GM12874 (cell line): ENCODE measurements at regions not wholly inside any gene's neighbourhood (a gene's known extent, or its start where the extent isn't known, plus 50 kb on each side); places are given as distances from the start of the nearest gene placed in this dataset.

ENCODE experiments used
- CTCF ChIP-seq: IDR thresholded peaks from 2 replicates; pipeline ENCODE4 v1.5.1; 2011; ENCODE audit warnings: low read depth, mild to moderate bottlenecking, control low read depth, low read length, moderate library complexity; ENCODE audit not compliant: insufficient read depth

- no peak for TF ChIP-seq CTCF
These were observed 259.7 kb downstream of the AHR start for GRCh38 chr7:17558135-17558534.

- no peak for TF ChIP-seq CTCF
These were observed 260.3 kb downstream of the AHR start for GRCh38 chr7:17558558-17559332.

GRCh38 chr7:17559388-17559787 is 260.9 kb downstream of the AHR start:
- TF ChIP-seq CTCF, result no peak

- no peak for TF ChIP-seq CTCF
These were observed 262.1 kb downstream of the AHR start for GRCh38 chr7:17560516-17560915.

- no peak for TF ChIP-seq CTCF
These were observed 262.5 kb downstream of the AHR start for GRCh38 chr7:17560966-17561365.

- no peak for TF ChIP-seq CTCF
These were observed 266.3 kb downstream of the AHR start for GRCh38 chr7:17564678-17565212.

GRCh38 chr7:17580141-17580540 is 281.7 kb downstream of the AHR start:
- no peak for TF ChIP-seq CTCF
